ENCODE measurements at regions not wholly inside any gene's neighbourhood (a gene's known extent, or its start where the extent isn't known, plus 50 kb on each side); places are given as distances from the start of the nearest gene placed in this dataset.

DNA sequence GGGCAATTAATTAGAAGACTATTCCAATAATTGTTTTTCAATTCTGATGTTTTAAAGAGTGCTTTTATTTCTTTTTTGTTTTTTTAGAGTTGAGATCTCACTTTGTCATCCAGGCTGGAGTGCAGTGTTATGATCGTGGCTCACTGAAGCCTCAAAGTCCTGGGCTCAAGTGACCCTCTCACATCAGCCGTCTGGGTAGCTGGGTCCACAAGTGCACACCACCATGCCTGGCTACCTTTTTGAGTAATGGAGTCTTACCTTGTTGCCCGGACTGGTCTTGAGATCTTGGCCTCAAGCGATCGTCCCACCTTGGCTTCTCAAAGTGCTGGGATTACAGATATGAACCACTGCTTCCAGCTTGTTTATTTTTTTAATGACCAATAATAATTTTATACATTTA is 207.8 kb downstream of the NDFIP2 start:
- no peaks in the 10 kb centered on the region for H3K27me3 ChIP-seq (ENCODE audit: control insufficient read depth, insufficient read depth, low read length)
- no peak overlapping the region for H3K27ac ChIP-seq (ENCODE audit: low read depth, low read length)
- no peak overlapping the region for H3K4me3 ChIP-seq (ENCODE audit: low read length)
- H3K9ac ChIP-seq (ENCODE audit: low read length), result no peak overlapping the region
- H3K36me3 ChIP-seq (ENCODE audit: control insufficient read depth, insufficient read depth, low read length), result no peaks in the 10 kb centered on the region
- no peaks in the 10 kb centered on the region for H3K4me1 ChIP-seq (ENCODE audit: control insufficient read depth, insufficient read depth, low read length)

- Histone ChIP-seq H3K4me1 (ENCODE audit: control insufficient read depth, insufficient read depth, low read length) (no peaks in the 10 kb centered on the region), H3K27ac (ENCODE audit: low read depth, low read length) (no peak overlapping the region), H3K36me3 (ENCODE audit: control insufficient read depth, insufficient read depth, low read length) (no peaks in the 10 kb centered on the region), H3K4me3 (ENCODE audit: low read length) (no peak overlapping the region), H3K9ac (ENCODE audit: low read length) (no peak overlapping the region), H3K27me3 (ENCODE audit: control insufficient read depth, insufficient read depth, low read length) (no peaks in the 10 kb centered on the region)
These were observed 205.5 kb downstream of the NDFIP2 start for GRCh38 chr13:79686441-79686840.

GRCh38 chr13:79684371-79684770 is 203.4 kb downstream of the NDFIP2 start:
- Histone ChIP-seq H3K4me3 (ENCODE audit: low read length) (no peak overlapping the region), H3K27me3 (ENCODE audit: control insufficient read depth, insufficient read depth, low read length) (no peaks in the 10 kb centered on the region), H3K9ac (ENCODE audit: low read length) (no peak overlapping the region), H3K36me3 (ENCODE audit: control insufficient read depth, insufficient read depth, low read length) (no peaks in the 10 kb centered on the region), H3K27ac (ENCODE audit: low read depth, low read length) (no peak overlapping the region), H3K4me1 (ENCODE audit: control insufficient read depth, insufficient read depth, low read length) (no peaks in the 10 kb centered on the region)

DNA sequence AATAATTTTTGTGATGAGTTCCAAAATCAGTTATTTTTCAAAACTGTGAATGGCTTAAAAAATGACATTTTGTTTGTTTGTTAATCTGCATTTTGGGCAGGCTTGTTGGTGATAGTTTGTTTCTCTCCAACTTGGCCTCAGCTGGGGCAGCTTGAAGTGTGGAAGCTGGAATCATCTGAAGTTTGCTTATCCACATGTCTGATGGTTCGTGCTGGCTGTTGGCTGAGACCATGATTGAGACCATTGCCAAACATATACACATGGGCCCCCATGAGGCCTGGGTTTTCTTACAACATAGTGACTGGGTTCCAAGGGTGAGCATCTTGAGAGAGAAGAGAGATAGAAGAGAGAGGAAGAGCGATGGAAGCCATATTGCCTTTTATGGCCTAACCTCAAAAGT is 201.2 kb downstream of the NDFIP2 start:
- no peak overlapping the region for H3K27ac ChIP-seq (ENCODE audit: low read depth, low read length)
- H3K9ac ChIP-seq (ENCODE audit: low read length), result no peak overlapping the region
- H3K27me3 ChIP-seq (ENCODE audit: control insufficient read depth, insufficient read depth, low read length), result no peaks in the 10 kb centered on the region
- H3K36me3 ChIP-seq (ENCODE audit: control insufficient read depth, insufficient read depth, low read length), result no peaks in the 10 kb centered on the region
- no peak overlapping the region for H3K4me3 ChIP-seq (ENCODE audit: low read length)
- no peaks in the 10 kb centered on the region for H3K4me1 ChIP-seq (ENCODE audit: control insufficient read depth, insufficient read depth, low read length)

DNA sequence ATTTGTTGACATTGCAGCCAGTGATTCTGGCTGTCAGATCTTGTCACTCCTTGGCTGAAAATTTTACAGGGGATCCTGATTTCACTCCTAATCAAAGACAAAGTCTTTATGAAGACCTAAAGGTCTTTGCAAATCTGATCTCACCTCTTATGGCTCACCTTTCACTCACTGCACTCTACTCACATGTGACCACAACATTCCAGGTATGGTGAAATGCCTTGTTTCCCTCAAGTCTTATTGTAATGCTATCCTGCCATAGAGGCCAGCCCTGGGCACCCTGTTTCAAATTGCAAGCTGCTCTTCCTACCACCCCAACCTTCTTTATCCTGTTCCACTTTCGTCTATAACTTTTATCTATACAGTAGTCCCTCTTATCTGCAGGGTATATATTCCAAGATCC is 200.1 kb downstream of the NDFIP2 start:
- H3K36me3 ChIP-seq (ENCODE audit: control insufficient read depth, insufficient read depth, low read length), result no peaks in the 10 kb centered on the region

DNA sequence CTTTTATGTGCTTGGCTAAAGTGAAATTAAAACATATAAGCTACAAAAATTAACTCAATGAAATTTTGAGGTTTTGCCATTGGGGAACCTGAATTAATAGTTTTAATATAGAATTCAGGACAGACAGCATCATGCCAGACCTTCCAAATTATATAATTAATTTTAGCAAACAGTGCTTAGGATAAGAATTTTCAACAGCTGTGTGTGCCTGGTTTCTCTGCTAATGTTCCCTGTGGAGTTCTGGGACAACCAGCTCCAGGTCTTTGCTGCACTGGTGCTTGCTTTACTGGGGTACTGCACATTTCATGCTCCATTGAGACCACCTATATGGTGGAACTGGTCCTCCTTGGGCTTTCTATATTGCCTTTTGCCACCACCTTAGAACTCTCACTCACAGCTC is 199.5 kb downstream of the NDFIP2 start:
- Histone ChIP-seq H3K36me3 (ENCODE audit: control insufficient read depth, insufficient read depth, low read length) (no peaks in the 10 kb centered on the region), H3K27me3 (ENCODE audit: control insufficient read depth, insufficient read depth, low read length) (no peaks in the 10 kb centered on the region)

More for the DNA sequence above, 200.1 kb downstream of the NDFIP2 start:
- H3K4me1 ChIP-seq (ENCODE audit: control insufficient read depth, insufficient read depth, low read length), result no peaks in the 10 kb centered on the region
- no peaks in the 10 kb centered on the region for H3K27me3 ChIP-seq (ENCODE audit: control insufficient read depth, insufficient read depth, low read length)
- no peak overlapping the region for H3K9ac ChIP-seq (ENCODE audit: low read length)
- no peak overlapping the region for H3K4me3 ChIP-seq (ENCODE audit: low read length)
- H3K27ac ChIP-seq (ENCODE audit: low read depth, low read length), result no peak overlapping the region

GRCh38 chr13:79679334-79679733 is 198.4 kb downstream of the NDFIP2 start:
- no peak overlapping the region for H3K4me3 ChIP-seq (ENCODE audit: low read length)
- H3K27ac ChIP-seq (ENCODE audit: low read depth, low read length), result no peak overlapping the region
- H3K36me3 ChIP-seq (ENCODE audit: control insufficient read depth, insufficient read depth, low read length), result no peaks in the 10 kb centered on the region
- no peaks in the 10 kb centered on the region for H3K4me1 ChIP-seq (ENCODE audit: control insufficient read depth, insufficient read depth, low read length)
- no peaks in the 10 kb centered on the region for H3K27me3 ChIP-seq (ENCODE audit: control insufficient read depth, insufficient read depth, low read length)
- no peak overlapping the region for H3K9ac ChIP-seq (ENCODE audit: low read length)

More for the DNA sequence above, 199.5 kb downstream of the NDFIP2 start:
- no peak overlapping the region for H3K27ac ChIP-seq (ENCODE audit: low read depth, low read length)
- H3K4me3 ChIP-seq (ENCODE audit: low read length), result no peak overlapping the region
- H3K9ac ChIP-seq (ENCODE audit: low read length), result no peak overlapping the region
- no peaks in the 10 kb centered on the region for H3K4me1 ChIP-seq (ENCODE audit: control insufficient read depth, insufficient read depth, low read length)

DNA sequence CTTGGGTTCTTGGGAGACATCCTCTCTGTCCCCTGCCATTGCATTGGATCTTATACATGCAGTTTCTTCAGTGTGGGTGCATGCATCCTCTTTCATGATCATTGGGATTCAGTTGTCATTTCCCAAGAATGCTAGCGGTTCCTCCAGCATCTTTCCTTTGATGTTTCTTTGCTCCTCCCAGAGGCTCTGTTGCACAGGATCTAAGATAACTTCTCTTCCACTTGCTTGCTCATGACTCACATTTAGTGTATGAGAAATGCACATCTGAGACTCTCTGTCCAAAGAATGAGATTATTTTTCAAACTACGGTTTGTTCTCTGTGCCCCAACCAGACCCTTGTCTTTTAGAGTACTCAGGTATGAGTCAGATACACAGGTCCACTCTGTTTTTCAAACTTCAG is 197.1 kb downstream of the NDFIP2 start:
- Histone ChIP-seq H3K27ac (ENCODE audit: low read depth, low read length) (no peak overlapping the region), H3K9ac (ENCODE audit: low read length) (no peak overlapping the region), H3K4me3 (ENCODE audit: low read length) (no peak overlapping the region), H3K4me1 (ENCODE audit: control insufficient read depth, insufficient read depth, low read length) (no peaks in the 10 kb centered on the region), H3K36me3 (ENCODE audit: control insufficient read depth, insufficient read depth, low read length) (no peaks in the 10 kb centered on the region), H3K27me3 (ENCODE audit: control insufficient read depth, insufficient read depth, low read length) (no peaks in the 10 kb centered on the region)

GRCh38 chr13:79675931-79676660 is 195.1 kb downstream of the NDFIP2 start:
- H3K4me1 ChIP-seq (ENCODE audit: control insufficient read depth, insufficient read depth, low read length), result no peaks in the 10 kb centered on the region
- H3K27ac ChIP-seq (ENCODE audit: low read depth, low read length), result no peak overlapping the region
- H3K36me3 ChIP-seq (ENCODE audit: control insufficient read depth, insufficient read depth, low read length), result no peaks in the 10 kb centered on the region
- H3K4me3 ChIP-seq (ENCODE audit: low read length), result no peak overlapping the region
- no peaks in the 10 kb centered on the region for H3K27me3 ChIP-seq (ENCODE audit: control insufficient read depth, insufficient read depth, low read length)
- no peak overlapping the region for H3K9ac ChIP-seq (ENCODE audit: low read length)

DNA sequence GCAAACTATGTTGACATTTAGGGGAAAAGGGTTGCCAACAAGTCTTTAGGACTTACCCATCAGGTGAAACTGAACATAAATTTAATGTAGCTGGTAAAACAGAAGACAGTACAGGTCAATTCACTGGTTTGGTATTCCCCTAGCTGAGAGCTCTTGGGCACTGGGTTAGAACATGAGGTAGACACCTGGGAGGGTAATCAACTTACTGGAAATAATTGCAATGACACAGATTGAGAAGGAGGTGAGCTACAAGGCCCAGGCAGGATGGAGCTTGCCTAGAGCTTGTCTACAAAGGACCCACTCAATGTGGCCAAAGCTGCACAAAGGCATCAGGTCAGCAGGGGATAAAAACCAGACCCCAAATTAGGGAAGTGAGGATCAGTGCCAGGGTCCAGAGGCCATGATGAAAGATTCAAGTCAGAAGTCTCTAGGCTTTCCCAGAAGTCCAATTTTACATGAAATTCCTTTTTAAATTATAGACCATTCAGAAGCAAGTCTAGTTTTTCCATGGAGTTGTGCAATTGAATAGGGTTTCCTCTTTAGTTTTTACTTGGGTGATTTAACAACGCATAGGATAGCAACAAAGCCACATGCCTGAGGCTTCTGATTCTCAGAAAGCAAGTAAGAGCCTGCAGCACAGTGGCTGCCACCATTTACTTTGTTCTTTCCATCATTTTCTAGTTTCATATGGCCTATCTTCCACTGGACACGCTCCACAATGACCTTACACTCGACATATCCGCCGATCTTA is 194.0 kb downstream of the NDFIP2 start:
- H3K36me3 ChIP-seq (ENCODE audit: control insufficient read depth, insufficient read depth, low read length), result no peaks in the 10 kb centered on the region
- no peak overlapping the region for H3K9ac ChIP-seq (ENCODE audit: low read length)
- no peaks in the 10 kb centered on the region for H3K27me3 ChIP-seq (ENCODE audit: control insufficient read depth, insufficient read depth, low read length)
- no peaks in the 10 kb centered on the region for H3K4me1 ChIP-seq (ENCODE audit: control insufficient read depth, insufficient read depth, low read length)
- no peak overlapping the region for H3K4me3 ChIP-seq (ENCODE audit: low read length)
- no peak overlapping the region for H3K27ac ChIP-seq (ENCODE audit: low read depth, low read length)

DNA sequence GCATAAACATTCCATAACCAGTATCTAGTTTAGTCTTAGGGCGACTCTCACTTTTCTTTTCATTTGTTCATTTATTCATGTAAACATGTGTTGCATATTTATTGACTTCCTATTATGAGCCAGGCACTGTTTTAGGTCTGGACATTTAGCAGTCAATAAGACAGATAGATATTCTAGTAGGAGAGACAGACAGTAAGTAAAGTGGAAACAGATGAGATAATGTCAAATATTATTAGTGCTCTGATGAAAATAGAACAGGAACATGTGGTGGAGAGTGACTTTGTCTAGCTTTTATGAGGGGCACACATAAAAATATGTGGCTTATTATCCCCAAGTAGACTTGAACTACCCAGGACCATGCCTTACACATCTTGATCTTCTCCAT is 193.0 kb downstream of the NDFIP2 start:
- Histone ChIP-seq H3K4me3 (ENCODE audit: low read length) (no peak overlapping the region), H3K27ac (ENCODE audit: low read depth, low read length) (no peak overlapping the region), H3K4me1 (ENCODE audit: control insufficient read depth, insufficient read depth, low read length) (no peaks in the 10 kb centered on the region)

GRCh38 chr13:79673310-79673992 is 192.5 kb downstream of the NDFIP2 start:
- Histone ChIP-seq H3K36me3 (ENCODE audit: control insufficient read depth, insufficient read depth, low read length) (no peaks in the 10 kb centered on the region), H3K4me3 (ENCODE audit: low read length) (no peak overlapping the region), H3K27me3 (ENCODE audit: control insufficient read depth, insufficient read depth, low read length) (no peaks in the 10 kb centered on the region), H3K9ac (ENCODE audit: low read length) (no peak overlapping the region), H3K4me1 (ENCODE audit: control insufficient read depth, insufficient read depth, low read length) (no peaks in the 10 kb centered on the region), H3K27ac (ENCODE audit: low read depth, low read length) (no peak overlapping the region)

More for the DNA sequence above, 193.0 kb downstream of the NDFIP2 start:
- Histone ChIP-seq H3K27me3 (ENCODE audit: control insufficient read depth, insufficient read depth, low read length) (no peaks in the 10 kb centered on the region), H3K9ac (ENCODE audit: low read length) (no peak overlapping the region), H3K36me3 (ENCODE audit: control insufficient read depth, insufficient read depth, low read length) (no peaks in the 10 kb centered on the region)

All from rectal smooth muscle tissue (tissue), 1 donor.